IMR-90 (cell line): ENCODE measurements at regions not wholly inside any gene's neighbourhood (a gene's known extent, or its start where the extent isn't known, plus 50 kb on each side); places are given as distances from the start of the nearest gene placed in this dataset.

ENCODE experiments used
- CEBPB ChIP-seq: IDR thresholded peaks from 2 replicates; pipeline ENCODE4 v1.6.1; 2012; ENCODE audit warnings: low read depth, low read length, improper control_type of control experiment
- FOS ChIP-seq: fragments of 150-350 bp; IDR thresholded peaks from 2 replicates; pipeline ENCODE4 v1.6.1; 2016; ENCODE audit warnings: low read depth, low read length
- MXI1 ChIP-seq: IDR thresholded peaks from 2 replicates; pipeline ENCODE4 v1.6.1; 2012; ENCODE audit warnings: low read depth, mild to moderate bottlenecking, low read length, moderate library complexity, borderline replicate concordance
- POLR2A ChIP-seq: IDR thresholded peaks from 2 replicates; pipeline ENCODE4 v1.6.1; 2012; ENCODE audit warnings: mild to moderate bottlenecking, low read depth, low read length
- RAD21 ChIP-seq: IDR thresholded peaks from 2 replicates; pipeline ENCODE4 v1.6.1; 2012; ENCODE audit warnings: low read length, improper control_type of control experiment
- RCOR1 ChIP-seq: IDR thresholded peaks from 2 replicates; pipeline ENCODE4 v1.6.1; 2012; ENCODE audit warnings: mild to moderate bottlenecking, low read length, improper control_type of control experiment; ENCODE audit not compliant: insufficient replicate concordance
- RFX5 ChIP-seq: IDR thresholded peaks from 2 replicates; pipeline ENCODE4 v1.8.0; 2012; ENCODE audit warnings: low read depth, mild to moderate bottlenecking, low read length, moderate library complexity
- TF ChIP-seq, protein P1 (sequence below): conservative IDR thresholded peaks from 2 replicates; pipeline ENCODE4 v1.5.1; 2012; ENCODE audit warnings: mild to moderate bottlenecking, low read depth, low read length, improper control_type of control experiment
- TF ChIP-seq, protein P2 (sequence below): fragments of 150-350 bp; IDR thresholded peaks from 2 replicates; pipeline ENCODE4 v1.6.1; 2017; ENCODE audit warnings: mild to moderate bottlenecking, antibody characterized with exemption, low read length, low read depth

DNA sequence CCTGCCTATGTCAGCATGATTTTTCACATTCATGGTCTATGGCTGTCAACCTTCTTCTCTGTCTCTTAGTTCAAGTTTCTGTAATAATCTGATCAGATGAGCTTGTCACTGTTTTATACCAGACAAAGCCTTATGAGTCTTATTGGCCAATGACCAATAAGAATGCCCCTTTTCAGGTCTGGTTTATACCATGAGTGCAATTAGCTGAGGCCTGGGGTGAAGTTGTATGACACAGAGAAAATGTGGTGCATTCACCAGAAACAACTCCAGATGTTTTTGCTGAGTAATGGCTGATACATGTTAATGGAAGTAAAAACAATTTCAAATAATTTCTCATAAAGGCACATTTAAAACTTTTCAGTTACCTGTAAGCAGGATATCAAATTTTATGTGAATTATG lies 218.6 kb upstream of the CDH8 start:
- TF ChIP-seq RCOR1 (no peak), RFX5 (no peak), POLR2A (no peak), CEBPB (no peak), RAD21 (no peak), FOS (no peak), MXI1 (no peak)
- TF ChIP-seq, protein P1, sequence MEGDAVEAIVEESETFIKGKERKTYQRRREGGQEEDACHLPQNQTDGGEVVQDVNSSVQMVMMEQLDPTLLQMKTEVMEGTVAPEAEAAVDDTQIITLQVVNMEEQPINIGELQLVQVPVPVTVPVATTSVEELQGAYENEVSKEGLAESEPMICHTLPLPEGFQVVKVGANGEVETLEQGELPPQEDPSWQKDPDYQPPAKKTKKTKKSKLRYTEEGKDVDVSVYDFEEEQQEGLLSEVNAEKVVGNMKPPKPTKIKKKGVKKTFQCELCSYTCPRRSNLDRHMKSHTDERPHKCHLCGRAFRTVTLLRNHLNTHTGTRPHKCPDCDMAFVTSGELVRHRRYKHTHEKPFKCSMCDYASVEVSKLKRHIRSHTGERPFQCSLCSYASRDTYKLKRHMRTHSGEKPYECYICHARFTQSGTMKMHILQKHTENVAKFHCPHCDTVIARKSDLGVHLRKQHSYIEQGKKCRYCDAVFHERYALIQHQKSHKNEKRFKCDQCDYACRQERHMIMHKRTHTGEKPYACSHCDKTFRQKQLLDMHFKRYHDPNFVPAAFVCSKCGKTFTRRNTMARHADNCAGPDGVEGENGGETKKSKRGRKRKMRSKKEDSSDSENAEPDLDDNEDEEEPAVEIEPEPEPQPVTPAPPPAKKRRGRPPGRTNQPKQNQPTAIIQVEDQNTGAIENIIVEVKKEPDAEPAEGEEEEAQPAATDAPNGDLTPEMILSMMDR = no peak
- TF ChIP-seq, protein P2, sequence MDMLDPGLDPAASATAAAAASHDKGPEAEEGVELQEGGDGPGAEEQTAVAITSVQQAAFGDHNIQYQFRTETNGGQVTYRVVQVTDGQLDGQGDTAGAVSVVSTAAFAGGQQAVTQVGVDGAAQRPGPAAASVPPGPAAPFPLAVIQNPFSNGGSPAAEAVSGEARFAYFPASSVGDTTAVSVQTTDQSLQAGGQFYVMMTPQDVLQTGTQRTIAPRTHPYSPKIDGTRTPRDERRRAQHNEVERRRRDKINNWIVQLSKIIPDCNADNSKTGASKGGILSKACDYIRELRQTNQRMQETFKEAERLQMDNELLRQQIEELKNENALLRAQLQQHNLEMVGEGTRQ = no peak
